ENCODE measurements at regions not wholly inside any gene's neighbourhood (a gene's known extent, or its start where the extent isn't known, plus 50 kb on each side); places are given as distances from the start of the nearest gene placed in this dataset.

- no peak overlapping the region for H3K9ac ChIP-seq
- no peak overlapping the region for H3K4me2 ChIP-seq (ENCODE audit: low read length)
- H3K27ac ChIP-seq: no peak overlapping the region
- H3K79me2 ChIP-seq: no peaks in the 10 kb centered on the region
- TF ChIP-seq CTCF (IDR thresholded peaks at IDR 0.05): no peak
- H2AFZ ChIP-seq: no peak overlapping the region
- no peaks in the 10 kb centered on the region for H3K9me3 ChIP-seq (ENCODE audit: control insufficient read depth, low read length)
- no peaks in the 10 kb centered on the region for H3K36me3 ChIP-seq (ENCODE audit: control insufficient read depth, insufficient read depth, low read length)
- no peaks in the 10 kb centered on the region for H3K27me3 ChIP-seq (ENCODE audit: control insufficient read depth, insufficient read depth, low read length)
- no peaks in the 10 kb centered on the region for H3K4me1 ChIP-seq
- no peak overlapping the region for H3K4me3 ChIP-seq (ENCODE audit: low read depth, low read length)
Observed at GRCh38 chrX:104324461-104325212, 69.9 kb upstream of the ESX1 start.

GRCh38 chrX:104319346-104319745, 64.6 kb upstream of the ESX1 start:
- no peak for TF ChIP-seq CTCF (IDR thresholded peaks at IDR 0.05)
- Histone ChIP-seq H3K27me3 (ENCODE audit: control insufficient read depth, insufficient read depth, low read length) (no peaks in the 10 kb centered on the region), H3K9me3 (ENCODE audit: control insufficient read depth, low read length) (no peaks in the 10 kb centered on the region), H2AFZ (no peak overlapping the region), H3K36me3 (ENCODE audit: control insufficient read depth, insufficient read depth, low read length) (no peaks in the 10 kb centered on the region), H3K4me1 (no peaks in the 10 kb centered on the region), H3K4me2 (ENCODE audit: low read length) (no peak overlapping the region), H3K27ac (no peak overlapping the region), H3K79me2 (no peaks in the 10 kb centered on the region), H3K9ac (no peak overlapping the region), H3K4me3 (ENCODE audit: low read depth, low read length) (no peak overlapping the region)

GRCh38 chrX:104318330-104319009, 63.7 kb upstream of the ESX1 start:
- Histone ChIP-seq H3K9ac (no peak overlapping the region), H3K9me3 (ENCODE audit: control insufficient read depth, low read length) (no peaks in the 10 kb centered on the region), H2AFZ (no peak overlapping the region), H3K27ac (no peak overlapping the region), H3K79me2 (no peaks in the 10 kb centered on the region), H3K4me1 (no peaks in the 10 kb centered on the region), H3K4me2 (ENCODE audit: low read length) (no peak overlapping the region), H3K4me3 (ENCODE audit: low read depth, low read length) (no peak overlapping the region), H3K36me3 (ENCODE audit: control insufficient read depth, insufficient read depth, low read length) (no peaks in the 10 kb centered on the region), H3K27me3 (ENCODE audit: control insufficient read depth, insufficient read depth, low read length) (no peaks in the 10 kb centered on the region)
- TF ChIP-seq CTCF (IDR thresholded peaks at IDR 0.05): no peak

GRCh38 chrX:104316739-104317138, 62.0 kb upstream of the ESX1 start:
- Histone ChIP-seq H3K9me3 (ENCODE audit: control insufficient read depth, low read length) (no peaks in the 10 kb centered on the region), H3K79me2 (no peaks in the 10 kb centered on the region), H3K4me2 (ENCODE audit: low read length) (no peak overlapping the region), H3K36me3 (ENCODE audit: control insufficient read depth, insufficient read depth, low read length) (no peaks in the 10 kb centered on the region), H3K27me3 (ENCODE audit: control insufficient read depth, insufficient read depth, low read length) (no peaks in the 10 kb centered on the region), H3K27ac (no peak overlapping the region), H3K4me3 (ENCODE audit: low read depth, low read length) (no peak overlapping the region), H2AFZ (no peak overlapping the region), H3K4me1 (no peaks in the 10 kb centered on the region), H3K9ac (no peak overlapping the region)
- no peak for TF ChIP-seq CTCF (IDR thresholded peaks at IDR 0.05)

Measured in parathyroid adenoma (tissue), 2 donors.